ENCODE measurements at regions not wholly inside any gene's neighbourhood (a gene's known extent, or its start where the extent isn't known, plus 50 kb on each side); places are given as distances from the start of the nearest gene placed in this dataset.

DNA sequence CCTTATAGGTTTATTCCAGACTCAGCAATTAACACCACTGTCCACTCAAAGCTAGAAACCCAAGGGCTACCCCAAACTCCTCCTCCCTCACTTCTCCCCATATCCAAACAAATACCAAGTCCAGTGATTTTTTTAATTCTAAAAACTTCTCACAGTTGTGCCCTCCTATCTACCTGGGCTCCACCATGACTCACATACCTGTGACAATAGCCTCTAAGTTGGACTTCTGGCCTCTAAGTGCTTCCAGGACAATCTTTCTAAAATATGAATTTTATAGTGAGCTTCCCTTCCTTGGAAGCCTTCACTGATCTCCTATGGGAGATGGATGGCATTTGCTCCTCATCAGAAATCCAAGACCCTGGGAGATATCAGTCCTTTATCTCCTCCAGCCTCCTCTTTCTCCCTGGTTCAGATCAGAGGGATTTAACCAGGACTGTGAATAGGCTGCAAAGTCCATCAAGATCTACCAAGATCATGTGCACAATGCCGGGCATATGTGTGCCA is 219.3 kb downstream of the TOMM20 start:
- DNase-seq (ENCODE audit: low read depth, low spot score): no peak
- Histone ChIP-seq H3K9me1 (ENCODE audit: control insufficient read depth, extremely low read depth, insufficient read depth, low read length) (no peaks in the 10 kb centered on the region), H2AFZ (ENCODE audit: control insufficient read depth, low read length) (no peak overlapping the region), H4K20me1 (ENCODE audit: control insufficient read depth, extremely low read depth, insufficient read depth, low read length) (no peaks in the 10 kb centered on the region), H3K4me2 (ENCODE audit: control insufficient read depth, extremely low read depth, insufficient read depth, low read depth, low read length) (no peak overlapping the region), H3K27me3 (ENCODE audit: control insufficient read depth, extremely low read depth, insufficient read depth, low read length) (no peaks in the 10 kb centered on the region), H3K4me1 (ENCODE audit: control insufficient read depth, extremely low read depth, insufficient read depth, low read length) (no peaks in the 10 kb centered on the region), H3K36me3 (ENCODE audit: control insufficient read depth in 2 of 2, extremely low read depth in 1 of 2, insufficient read depth in 2 of 2, low read length in 2 of 2) (no peaks in the 10 kb centered on the region), H3K27ac (ENCODE audit: control insufficient read depth, insufficient read depth, low read length) (no peak overlapping the region), H3K4me3 (ENCODE audit: control insufficient read depth in 2 of 3, extremely low read depth in 1 of 3, insufficient read depth in 2 of 3, low read depth in 1 of 3, low read length in 3 of 3) (no peak overlapping the region), H3K9me3 (ENCODE audit: control insufficient read depth, low read depth, low read length) (no peaks in the 10 kb centered on the region), H3K79me2 (ENCODE audit: control insufficient read depth, insufficient read depth, low read length) (no peaks in the 10 kb centered on the region), H3K9ac (ENCODE audit: control insufficient read depth, extremely low read depth, insufficient read depth, low read length) (no peak overlapping the region)
- FAIRE-seq: no peak
- TF ChIP-seq, protein P1, sequence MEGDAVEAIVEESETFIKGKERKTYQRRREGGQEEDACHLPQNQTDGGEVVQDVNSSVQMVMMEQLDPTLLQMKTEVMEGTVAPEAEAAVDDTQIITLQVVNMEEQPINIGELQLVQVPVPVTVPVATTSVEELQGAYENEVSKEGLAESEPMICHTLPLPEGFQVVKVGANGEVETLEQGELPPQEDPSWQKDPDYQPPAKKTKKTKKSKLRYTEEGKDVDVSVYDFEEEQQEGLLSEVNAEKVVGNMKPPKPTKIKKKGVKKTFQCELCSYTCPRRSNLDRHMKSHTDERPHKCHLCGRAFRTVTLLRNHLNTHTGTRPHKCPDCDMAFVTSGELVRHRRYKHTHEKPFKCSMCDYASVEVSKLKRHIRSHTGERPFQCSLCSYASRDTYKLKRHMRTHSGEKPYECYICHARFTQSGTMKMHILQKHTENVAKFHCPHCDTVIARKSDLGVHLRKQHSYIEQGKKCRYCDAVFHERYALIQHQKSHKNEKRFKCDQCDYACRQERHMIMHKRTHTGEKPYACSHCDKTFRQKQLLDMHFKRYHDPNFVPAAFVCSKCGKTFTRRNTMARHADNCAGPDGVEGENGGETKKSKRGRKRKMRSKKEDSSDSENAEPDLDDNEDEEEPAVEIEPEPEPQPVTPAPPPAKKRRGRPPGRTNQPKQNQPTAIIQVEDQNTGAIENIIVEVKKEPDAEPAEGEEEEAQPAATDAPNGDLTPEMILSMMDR (optimal IDR thresholded peaks at IDR 0.05 in 1 of 3, IDR thresholded peaks at IDR 0.05 in 1 of 3, conservative IDR thresholded peaks at IDR 0.05 in 1 of 3; ENCODE audit: extremely low read depth in 1 of 3, insufficient read depth in 2 of 3, low read length in 3 of 3): no peak
- no peak for TF ChIP-seq EZH2 (IDR thresholded peaks at IDR 0.05; ENCODE audit: low read length)
- dilution Hi-C loops (cut with MboI; ENCODE audit: extremely low pct_ligation_motif_present, low sequenced_read_pairs): no loop called here

DNA sequence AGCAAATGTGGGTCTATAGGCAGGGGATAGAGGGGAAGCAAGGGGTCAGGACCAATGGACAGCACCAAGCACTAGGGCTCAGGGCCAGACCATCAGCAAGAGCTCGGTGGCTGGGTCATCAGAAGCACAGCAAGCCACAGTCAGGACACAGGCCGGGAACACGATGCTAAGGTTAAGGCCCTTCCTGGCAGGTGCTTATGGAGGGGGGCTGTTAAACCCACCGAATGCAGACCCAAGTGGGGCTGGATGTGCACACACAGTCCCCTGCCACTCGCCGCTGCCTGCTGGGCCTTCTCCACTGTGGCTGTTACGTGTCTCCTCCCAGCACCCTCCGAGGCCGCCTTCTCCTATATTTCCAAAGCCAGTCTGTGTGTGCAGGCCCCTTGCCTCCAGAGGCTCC is 220.1 kb downstream of the TOMM20 start:
- no peak overlapping the region for H2AFZ ChIP-seq (ENCODE audit: control insufficient read depth, low read length)
- TF ChIP-seq EZH2 (IDR thresholded peaks at IDR 0.05; ENCODE audit: low read length): no peak
- TF ChIP-seq, protein P1 (optimal IDR thresholded peaks at IDR 0.05 in 1 of 3, IDR thresholded peaks at IDR 0.05 in 1 of 3, conservative IDR thresholded peaks at IDR 0.05 in 1 of 3; ENCODE audit: extremely low read depth in 1 of 3, insufficient read depth in 2 of 3, low read length in 3 of 3): no peak
- dilution Hi-C loops (cut with MboI; ENCODE audit: extremely low pct_ligation_motif_present, low sequenced_read_pairs): no loop called here
- H3K4me2 ChIP-seq (ENCODE audit: control insufficient read depth, extremely low read depth, insufficient read depth, low read depth, low read length): no peak overlapping the region
- H3K9ac ChIP-seq (ENCODE audit: control insufficient read depth, extremely low read depth, insufficient read depth, low read length): no peak overlapping the region
- H3K4me1 ChIP-seq (ENCODE audit: control insufficient read depth, extremely low read depth, insufficient read depth, low read length): no peaks in the 10 kb centered on the region
- FAIRE-seq (no peak), DNase-seq (ENCODE audit: low read depth, low spot score) (no peak)
- no peaks in the 10 kb centered on the region for H4K20me1 ChIP-seq (ENCODE audit: control insufficient read depth, extremely low read depth, insufficient read depth, low read length)
- H3K36me3 ChIP-seq (ENCODE audit: control insufficient read depth in 2 of 2, extremely low read depth in 1 of 2, insufficient read depth in 2 of 2, low read length in 2 of 2): no peaks in the 10 kb centered on the region
- no peak overlapping the region for H3K4me3 ChIP-seq (ENCODE audit: control insufficient read depth in 2 of 3, extremely low read depth in 1 of 3, insufficient read depth in 2 of 3, low read depth in 1 of 3, low read length in 3 of 3)
- no peaks in the 10 kb centered on the region for H3K9me3 ChIP-seq (ENCODE audit: control insufficient read depth, low read depth, low read length)
- H3K9me1 ChIP-seq (ENCODE audit: control insufficient read depth, extremely low read depth, insufficient read depth, low read length): no peaks in the 10 kb centered on the region
- no peak overlapping the region for H3K27ac ChIP-seq (ENCODE audit: control insufficient read depth, insufficient read depth, low read length)
- H3K27me3 ChIP-seq (ENCODE audit: control insufficient read depth, extremely low read depth, insufficient read depth, low read length): no peaks in the 10 kb centered on the region
- no peaks in the 10 kb centered on the region for H3K79me2 ChIP-seq (ENCODE audit: control insufficient read depth, insufficient read depth, low read length)
